MCF 10A (cell line): ENCODE measurements at regions not wholly inside any gene's neighbourhood (a gene's known extent, or its start where the extent isn't known, plus 50 kb on each side); places are given as distances from the start of the nearest gene placed in this dataset.

ENCODE experiments used
- BruUV-seq: library from RNA; stranded (reverse); fragments of 400-500 nt; replicated peaks from 2 replicates; lab custom pipeline; 2021; lab: Mats Ljungman, UMichigan
- CTCF ChIA-PET: fragments of 300-600 bp; sonication (Branson Sonifier 250); formaldehyde crosslinking; extraction: SDS; loops from one replicate; lab custom pipeline; 2021; ENCODE audit warnings: antibody characterized with exemption, inconsistent platforms; lab: Yijun Ruan, JAX
- POLR2A ChIA-PET: fragments of 300-600, 350-650 bp; sonication (Branson Sonifier 250); formaldehyde crosslinking; extraction: SDS; loops from one replicate; lab custom pipeline; 2020; ENCODE audit warnings: antibody characterized with exemption, inconsistent platforms; lab: Yijun Ruan, JAX
- DNase-seq: peaks from one replicate; pipeline ENCODE4 v3.0.0-alpha.2; 2018; ENCODE audit not compliant: unreplicated experiment
- H3K27ac Mint-ChIP-seq: one replicate; pipeline ENCODE4 v1.8.0; 2022; ENCODE audit warnings: mild to moderate bottlenecking, low read depth, mixed read lengths; ENCODE audit not compliant: unreplicated experiment
- H3K27me3 Mint-ChIP-seq: one replicate; pipeline ENCODE4 v1.8.0; 2022; ENCODE audit warnings: mixed read lengths; ENCODE audit not compliant: insufficient read depth, unreplicated experiment
- H3K36me3 Mint-ChIP-seq: one replicate; pipeline ENCODE4 v1.8.0; 2022; ENCODE audit warnings: mild to moderate bottlenecking, moderate library complexity, mixed read lengths; ENCODE audit not compliant: insufficient read depth, unreplicated experiment
- H3K4me1 Mint-ChIP-seq: one replicate; pipeline ENCODE4 v1.8.0; 2022; ENCODE audit warnings: mixed read lengths; ENCODE audit not compliant: insufficient read depth, unreplicated experiment
- H3K4me3 Mint-ChIP-seq: one replicate; pipeline ENCODE4 v1.8.0; 2022; ENCODE audit warnings: mild to moderate bottlenecking, moderate library complexity, mixed read lengths; ENCODE audit not compliant: unreplicated experiment
- H3K9me3 Mint-ChIP-seq: one replicate; pipeline ENCODE4 v1.8.0; 2022; ENCODE audit warnings: mixed read lengths; ENCODE audit not compliant: unreplicated experiment
- intact Hi-C: fragments of 100-400 bp; cut with micrococcal nuclease; formaldehyde crosslinking; loops from 2 replicates; pipeline ENCODE4 v1.14.1; 2022
- TF ChIP-seq, protein P1 (sequence below): fragments of 200-600 bp; IDR thresholded peaks from one replicate; pipeline ENCODE4 v1.8.0; 2022; ENCODE audit warnings: antibody characterized with exemption, mild to moderate bottlenecking; ENCODE audit not compliant: unreplicated experiment

DNA sequence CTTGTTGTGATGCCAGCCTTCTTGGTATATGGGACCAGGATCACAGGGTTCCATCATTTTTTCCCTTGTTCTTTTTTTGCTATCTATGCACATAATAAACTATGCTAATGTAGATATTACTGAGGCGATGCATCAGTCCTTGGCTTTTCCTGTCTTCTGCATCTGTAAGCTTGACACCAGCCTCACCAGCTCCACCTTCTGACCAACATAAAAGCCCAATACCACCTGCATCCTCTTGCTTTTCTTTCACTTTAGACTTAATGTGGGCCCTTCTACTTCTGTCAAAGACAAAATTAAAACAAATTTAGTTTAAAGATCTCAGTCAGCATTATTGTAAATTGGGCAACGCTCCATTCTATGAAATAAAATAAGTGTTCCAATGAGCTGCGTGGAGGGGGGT lies 1718.8 kb upstream of the PCDH10 start:
- intact Hi-C loops, result no loop called here
- Mint-ChIP-seq H3K4me1 (no peaks in the 10 kb centered on the region), H3K36me3 (peaks cover 5% of the 10 kb centered on the region), H3K9me3 (peaks cover 17% of the 10 kb centered on the region), H3K27me3 (no peaks in the 10 kb centered on the region), H3K27ac (no peak overlapping the region), H3K4me3 (no peak overlapping the region)
- TF ChIP-seq, protein P1, sequence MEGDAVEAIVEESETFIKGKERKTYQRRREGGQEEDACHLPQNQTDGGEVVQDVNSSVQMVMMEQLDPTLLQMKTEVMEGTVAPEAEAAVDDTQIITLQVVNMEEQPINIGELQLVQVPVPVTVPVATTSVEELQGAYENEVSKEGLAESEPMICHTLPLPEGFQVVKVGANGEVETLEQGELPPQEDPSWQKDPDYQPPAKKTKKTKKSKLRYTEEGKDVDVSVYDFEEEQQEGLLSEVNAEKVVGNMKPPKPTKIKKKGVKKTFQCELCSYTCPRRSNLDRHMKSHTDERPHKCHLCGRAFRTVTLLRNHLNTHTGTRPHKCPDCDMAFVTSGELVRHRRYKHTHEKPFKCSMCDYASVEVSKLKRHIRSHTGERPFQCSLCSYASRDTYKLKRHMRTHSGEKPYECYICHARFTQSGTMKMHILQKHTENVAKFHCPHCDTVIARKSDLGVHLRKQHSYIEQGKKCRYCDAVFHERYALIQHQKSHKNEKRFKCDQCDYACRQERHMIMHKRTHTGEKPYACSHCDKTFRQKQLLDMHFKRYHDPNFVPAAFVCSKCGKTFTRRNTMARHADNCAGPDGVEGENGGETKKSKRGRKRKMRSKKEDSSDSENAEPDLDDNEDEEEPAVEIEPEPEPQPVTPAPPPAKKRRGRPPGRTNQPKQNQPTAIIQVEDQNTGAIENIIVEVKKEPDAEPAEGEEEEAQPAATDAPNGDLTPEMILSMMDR, result no peak
- DNase-seq, result peak; percentile 4
- BruUV-seq, result no TSS peak
- CTCF ChIA-PET, result interaction anchor here (0.5 to 0.8 kb wide), 3 partner anchors 26 to 340 kb away, joined by 3 to 5 read pairs (median 4); no protein-coding TSS in a partner anchor
- POLR2A ChIA-PET, result no interaction called here

DNA sequence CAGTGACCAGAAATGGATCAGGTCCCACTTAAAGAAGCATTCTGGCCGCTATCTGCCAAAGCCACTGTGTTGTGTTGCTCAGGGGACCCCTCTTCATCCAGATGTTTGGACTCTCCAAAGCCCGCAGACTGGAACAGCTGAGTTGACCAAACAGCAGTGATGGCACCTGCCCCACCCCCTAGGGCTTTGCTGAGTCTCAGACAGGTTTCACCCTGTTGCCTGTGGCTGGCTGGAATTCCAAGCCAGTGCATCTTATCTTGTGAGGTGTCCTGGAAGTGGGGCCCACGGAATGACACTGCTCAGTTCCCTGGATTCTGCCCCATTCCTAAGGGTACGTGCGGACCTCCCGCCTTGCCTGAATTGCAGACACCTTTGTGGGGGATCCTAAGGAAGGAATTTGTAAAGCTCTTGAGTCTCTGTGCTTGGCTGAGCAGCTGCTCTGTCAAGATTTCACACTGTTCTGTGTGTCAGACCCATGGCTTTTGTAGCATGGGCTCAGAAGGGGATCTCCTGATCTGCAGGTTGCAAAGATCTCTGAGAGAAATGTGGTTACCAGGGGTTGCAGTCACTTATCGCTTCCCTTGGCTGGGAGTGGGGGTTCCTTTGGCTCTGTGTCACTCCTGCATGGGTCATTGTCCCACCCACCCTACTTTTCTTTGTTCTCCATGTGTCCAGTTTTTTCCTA lies 1707.9 kb upstream of the PCDH10 start:
- ChIA-PET CTCF (interaction anchor here (0.6 kb wide), 2 partner anchors 19 to 158 kb away, joined by 3 to 5 read pairs; no protein-coding TSS in a partner anchor), POLR2A (no interaction called here)
- TF ChIP-seq, protein P1, result no peak
- no TSS peak for BruUV-seq
- Mint-ChIP-seq H3K9me3 (peaks cover 10% of the 10 kb centered on the region), H3K27me3 (no peaks in the 10 kb centered on the region), H3K4me1 (no peaks in the 10 kb centered on the region), H3K36me3 (no peaks in the 10 kb centered on the region), H3K27ac (no peak overlapping the region), H3K4me3 (no peak overlapping the region)
- DNase-seq, result no peak
- intact Hi-C loops, result no loop called here

DNA sequence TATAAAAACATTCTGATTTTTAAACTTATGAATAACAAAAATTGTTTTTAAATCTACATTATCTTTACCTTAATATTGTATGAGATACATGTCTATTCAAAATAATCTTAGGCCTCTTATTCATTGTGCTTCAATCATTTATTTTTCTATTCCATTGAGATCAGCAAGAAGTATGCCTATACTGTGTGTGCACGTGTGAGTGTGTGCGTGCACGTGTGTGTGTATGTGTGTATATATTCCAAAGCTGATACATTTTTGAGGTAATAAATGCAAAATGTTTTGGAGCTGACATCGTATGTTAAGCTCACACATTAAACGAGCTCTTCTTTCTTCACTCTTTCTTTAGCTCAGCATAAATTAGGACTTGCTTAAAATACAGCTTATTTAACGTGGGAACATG lies 1701.2 kb upstream of the PCDH10 start:
- intact Hi-C loops, result no loop called here
- TF ChIP-seq, protein P1, result no peak
- DNase-seq, result no peak
- ChIA-PET POLR2A (no interaction called here), CTCF (no interaction called here)
- no peak overlapping the region for H3K4me3 Mint-ChIP-seq
- no peaks in the 10 kb centered on the region for H3K9me3 Mint-ChIP-seq
- no peaks in the 10 kb centered on the region for H3K27me3 Mint-ChIP-seq
- peaks cover 5% of the 10 kb centered on the region for H3K4me1 Mint-ChIP-seq
- no peak overlapping the region for H3K27ac Mint-ChIP-seq
- no peaks in the 10 kb centered on the region for H3K36me3 Mint-ChIP-seq
- BruUV-seq, result no TSS peak

DNA sequence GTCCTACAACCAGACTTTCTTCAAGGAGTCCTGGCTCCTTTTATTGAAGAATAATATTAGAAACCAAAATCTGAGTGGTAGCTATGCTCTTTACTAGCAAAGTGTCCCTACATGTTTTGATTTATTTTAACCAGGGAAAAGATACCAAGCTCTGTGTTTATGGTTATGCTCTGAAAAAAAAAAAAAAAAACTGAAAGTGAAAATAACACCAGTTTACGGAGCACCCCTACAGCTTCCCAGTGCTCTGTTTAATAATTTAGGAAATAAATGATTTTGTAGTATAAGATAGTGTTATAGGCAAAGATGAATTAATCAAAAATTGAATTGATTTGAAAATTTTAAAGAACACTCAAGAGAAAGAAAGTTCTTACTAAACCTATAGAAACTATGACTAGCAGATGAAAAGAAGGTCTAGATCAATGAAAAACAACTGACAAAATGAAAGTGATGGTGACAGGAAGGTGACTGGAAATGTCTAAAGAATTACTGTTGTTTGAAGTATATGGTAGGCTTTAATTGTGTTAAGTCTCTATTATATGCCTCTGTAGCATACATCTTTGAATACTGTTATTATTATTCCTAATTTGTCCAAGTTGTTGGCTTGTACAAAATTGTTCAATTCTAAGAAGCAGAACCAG lies 1698.4 kb upstream of the PCDH10 start:
- Mint-ChIP-seq H3K4me3 (no peak overlapping the region), H3K9me3 (no peaks in the 10 kb centered on the region), H3K27me3 (no peaks in the 10 kb centered on the region), H3K27ac (no peak overlapping the region), H3K36me3 (no peaks in the 10 kb centered on the region), H3K4me1 (peaks cover 5% of the 10 kb centered on the region)
- TF ChIP-seq, protein P1, result no peak
- no TSS peak for BruUV-seq
- CTCF ChIA-PET, result no interaction called here
- DNase-seq, result no peak
- POLR2A ChIA-PET, result no interaction called here
- intact Hi-C loops, result no loop called here
